OCI-LY7 (cell line): ENCODE measurements at regions not wholly inside any gene's neighbourhood (a gene's known extent, or its start where the extent isn't known, plus 50 kb on each side); places are given as distances from the start of the nearest gene placed in this dataset.
A peak's percentile ranks its signal among the peaks of the same experiment; 100 is the strongest.
"Not testable (repeated sequence)": the region's sequence is repeated elsewhere in the genome, so short reads cannot be mapped to it uniquely, and the experiment has no call there.

Experiments
- BruUV-seq: library from RNA; stranded (reverse); fragments of 400-500 nt; replicated peaks from 2 replicates; lab custom pipeline; 2021; lab: Mats Ljungman, UMichigan
- CTCF ChIA-PET: fragments of 300-600 bp; sonication (Branson Sonifier 250); formaldehyde crosslinking; loops from one replicate; lab custom pipeline; 2022; ENCODE audit warnings: antibody characterized with exemption; ENCODE audit not compliant: unreplicated experiment; lab: Charles Lee
- POLR2A ChIA-PET: fragments of 300-600 bp; sonication (Branson Sonifier 250); formaldehyde crosslinking; loops from one replicate; lab custom pipeline; 2022; ENCODE audit warnings: antibody characterized with exemption; lab: Charles Lee
- DNase-seq: peaks from one replicate; pipeline ENCODE4 v3.0.0-alpha.2; 2015; ENCODE audit warnings: low spot score
- H2AFZ ChIP-seq: fragments of 200-600 bp; sonication (generic), shearing (Covaris generic); 2 replicates; pipeline ENCODE4 v1.6.1; 2014; ENCODE audit warnings: mild to moderate bottlenecking, antibody characterized with exemption, low read length, moderate library complexity
- H3K27ac ChIP-seq: fragments of 200-600 bp; sonication (generic); 2 replicates; pipeline ENCODE4 v1.5.1; 2014; ENCODE audit warnings: mixed run types, low read depth, mild to moderate bottlenecking, moderate library complexity, low read length, inconsistent platforms; ENCODE audit not compliant: poor library complexity, severe bottlenecking
- H3K36me3 ChIP-seq: fragments of 200-600 bp; sonication (generic); 2 replicates; pipeline ENCODE4 v1.6.1; 2014; ENCODE audit warnings: mild to moderate bottlenecking, antibody characterized with exemption, low read length, moderate library complexity, mixed read lengths; ENCODE audit not compliant: insufficient read depth
- H3K4me1 ChIP-seq: fragments of 200-600 bp; sonication (generic); 2 replicates; pipeline ENCODE4 v1.5.1; 2014; ENCODE audit warnings: mild to moderate bottlenecking, low read length; ENCODE audit not compliant: insufficient read depth, poor library complexity, severe bottlenecking
- H3K4me2 ChIP-seq: fragments of 200-600 bp; sonication (generic); 2 replicates; pipeline ENCODE4 v1.6.1; 2014; ENCODE audit warnings: mild to moderate bottlenecking, low read length
- H3K4me3 ChIP-seq: fragments of 200-600 bp; sonication (generic); 2 replicates; pipeline ENCODE4 v1.5.1; 2014; ENCODE audit warnings: mild to moderate bottlenecking, low read depth, low read length; ENCODE audit not compliant: poor library complexity, severe bottlenecking
- H3K79me2 ChIP-seq: fragments of 200-600 bp; sonication (generic); 2 replicates; pipeline ENCODE4 v1.6.1; 2016; ENCODE audit warnings: low read depth, mild to moderate bottlenecking, low read length, moderate library complexity, mixed read lengths; ENCODE audit not compliant: insufficient read depth
- H3K9me2 ChIP-seq: fragments of 200-600 bp; sonication (generic); 2 replicates; pipeline ENCODE4 v1.6.1; 2016; ENCODE audit warnings: mild to moderate bottlenecking, low read length, mixed read lengths; ENCODE audit not compliant: insufficient read depth
- H3K9me3 ChIP-seq: fragments of 200-600 bp; sonication (generic); 2 replicates; pipeline ENCODE4 v1.6.1; 2014; ENCODE audit warnings: mild to moderate bottlenecking, mixed run types, low read length, mixed read lengths
- H4K20me1 ChIP-seq: fragments of 200-600 bp; sonication (generic); 2 replicates; pipeline ENCODE4 v1.6.1; 2014; ENCODE audit warnings: mild to moderate bottlenecking, antibody characterized with exemption, low read length, moderate library complexity, mixed read lengths; ENCODE audit not compliant: insufficient read depth
- EZH2phosphoT487 ChIP-seq: fragments of 200-600 bp; sonication (generic); IDR thresholded peaks from 2 replicates; pipeline ENCODE4 v1.6.1; 2018; ENCODE audit warnings: low read depth, borderline replicate concordance, mild to moderate bottlenecking, mixed run types, antibody characterized with exemption, low read length, moderate library complexity, mixed read lengths
- intact Hi-C: fragments of 100-400 bp; cut with micrococcal nuclease; formaldehyde crosslinking; loops from one replicate; pipeline ENCODE4 v1.10.0; 2022; ENCODE audit not compliant: unreplicated experiment
- TF ChIP-seq, protein P1 (sequence below): fragments of 200-600 bp; sonication (generic); conservative IDR thresholded peaks from 2 replicates; pipeline ENCODE4 v1.5.1; 2014; ENCODE audit warnings: mild to moderate bottlenecking, antibody characterized with exemption, low read length, moderate library complexity, mixed read lengths

DNA sequence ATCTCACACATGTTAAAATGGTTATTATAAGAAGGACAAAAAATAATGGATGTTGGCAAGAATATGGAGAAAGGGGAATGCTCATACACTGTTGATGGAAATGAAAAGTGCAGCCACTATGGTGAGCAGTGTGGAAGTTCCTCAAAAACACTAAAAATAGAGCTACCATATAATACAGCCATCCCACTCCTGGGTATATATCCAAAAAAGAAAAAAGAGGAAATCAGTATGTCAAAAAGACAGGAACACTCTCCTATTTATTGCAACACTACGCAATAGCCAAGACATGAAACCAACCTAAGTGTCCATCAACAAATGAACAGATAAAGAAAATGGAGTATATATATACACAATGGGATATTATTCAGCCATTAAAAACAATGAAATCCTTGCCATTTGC lies 642.6 kb downstream of the RNF144A start:
- Histone ChIP-seq H3K4me2 (no peak overlapping the region), H2AFZ (no peak overlapping the region), H3K4me1 (no peaks in the 10 kb centered on the region), H3K36me3 (no peaks in the 10 kb centered on the region), H3K4me3 (no peak overlapping the region), H3K27ac (no peak overlapping the region), H3K79me2 (no peaks in the 10 kb centered on the region), H4K20me1 (no peaks in the 10 kb centered on the region), H3K9me2 (no peaks in the 10 kb centered on the region), H3K9me3 (no peaks in the 10 kb centered on the region)
- TF ChIP-seq, protein P1, sequence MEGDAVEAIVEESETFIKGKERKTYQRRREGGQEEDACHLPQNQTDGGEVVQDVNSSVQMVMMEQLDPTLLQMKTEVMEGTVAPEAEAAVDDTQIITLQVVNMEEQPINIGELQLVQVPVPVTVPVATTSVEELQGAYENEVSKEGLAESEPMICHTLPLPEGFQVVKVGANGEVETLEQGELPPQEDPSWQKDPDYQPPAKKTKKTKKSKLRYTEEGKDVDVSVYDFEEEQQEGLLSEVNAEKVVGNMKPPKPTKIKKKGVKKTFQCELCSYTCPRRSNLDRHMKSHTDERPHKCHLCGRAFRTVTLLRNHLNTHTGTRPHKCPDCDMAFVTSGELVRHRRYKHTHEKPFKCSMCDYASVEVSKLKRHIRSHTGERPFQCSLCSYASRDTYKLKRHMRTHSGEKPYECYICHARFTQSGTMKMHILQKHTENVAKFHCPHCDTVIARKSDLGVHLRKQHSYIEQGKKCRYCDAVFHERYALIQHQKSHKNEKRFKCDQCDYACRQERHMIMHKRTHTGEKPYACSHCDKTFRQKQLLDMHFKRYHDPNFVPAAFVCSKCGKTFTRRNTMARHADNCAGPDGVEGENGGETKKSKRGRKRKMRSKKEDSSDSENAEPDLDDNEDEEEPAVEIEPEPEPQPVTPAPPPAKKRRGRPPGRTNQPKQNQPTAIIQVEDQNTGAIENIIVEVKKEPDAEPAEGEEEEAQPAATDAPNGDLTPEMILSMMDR = no peak
- TF ChIP-seq EZH2phosphoT487 = no peak
- no TSS peak for BruUV-seq
- DNase-seq = no peak
- ChIA-PET POLR2A (interaction anchor here (0.5 to 0.8 kb wide), 3 partner anchors 127 to 463 kb away, joined by 3 to 5 read pairs (median 3); no protein-coding TSS in a partner anchor), CTCF (no interaction called here)
- intact Hi-C loops = no loop called here

DNA sequence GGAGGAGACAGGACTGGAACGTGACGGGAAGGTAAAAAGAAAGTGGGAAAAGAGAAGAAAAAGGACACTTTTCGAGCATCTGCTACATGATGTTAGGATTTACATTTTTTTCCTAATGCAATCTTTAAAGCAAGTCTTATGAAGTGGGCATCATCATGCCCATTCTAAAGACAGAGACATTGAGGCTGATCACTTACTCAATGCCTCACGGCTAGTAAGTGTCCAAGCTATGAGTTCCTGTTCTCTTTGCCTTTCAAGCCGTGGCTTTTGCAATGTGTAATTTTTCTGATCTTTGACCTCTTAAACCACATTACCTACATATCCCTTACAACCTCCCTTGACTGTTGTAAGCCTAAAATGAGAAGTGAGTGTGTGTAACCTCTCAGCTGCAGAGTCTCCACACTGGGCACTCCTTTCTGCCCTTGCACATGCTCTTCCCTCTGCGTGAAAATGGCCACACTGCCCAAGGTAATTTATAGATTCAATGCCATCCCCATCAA lies 649.2 kb downstream of the RNF144A start:
- CTCF ChIA-PET = no interaction called here
- intact Hi-C loops = loop anchor here (2.0 to 5.0 kb wide), 3 partner anchors 58 to 271 kb away; no protein-coding TSS in a partner anchor

DNA sequence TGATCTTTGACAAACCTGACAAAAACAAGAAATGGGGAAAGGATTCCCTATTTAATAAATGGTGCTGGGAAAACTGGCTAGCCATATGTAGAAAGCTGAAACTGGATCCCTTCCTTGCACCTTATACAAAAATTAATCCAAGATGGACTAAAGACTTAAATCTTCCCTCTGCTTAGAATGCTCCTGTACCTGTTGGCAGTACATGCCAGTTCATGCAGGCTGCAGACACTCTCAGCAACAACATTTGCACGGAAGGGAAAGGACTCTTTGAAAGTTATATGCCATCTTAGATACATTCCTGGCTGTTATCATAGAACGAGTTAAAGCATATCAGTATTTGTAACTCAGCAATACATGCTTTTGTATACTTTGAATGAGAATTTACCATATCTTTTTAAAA lies 649.9 kb downstream of the RNF144A start:
- not testable (repeated sequence) for H3K79me2 ChIP-seq, H3K9me3 ChIP-seq, H3K36me3 ChIP-seq, H4K20me1 ChIP-seq, BruUV-seq, H3K9me2 ChIP-seq
- Histone ChIP-seq H2AFZ (peak overlapping the region; percentile 45; the same call in 1 of the 2 replicates), H3K4me1 (peaks cover 28% of the 10 kb centered on the region), H3K4me3 (peak overlapping the region; percentile 31), H3K4me2 (peak overlapping the region; percentile 56), H3K27ac (peak overlapping the region; percentile 80)
- DNase-seq = peak; percentile 21
- intact Hi-C loops = loop anchor here (1.0 to 5.0 kb wide), 9 partner anchors 28 to 1118 kb away; no protein-coding TSS in a partner anchor
- ChIA-PET POLR2A (interaction anchor here (0.6 to 2.1 kb wide), 13 partner anchors 9 to 1115 kb away, joined by 3 to 13 read pairs (median 4); partner anchors contain the start of gene ID2), CTCF (interaction anchor here (0.8 to 1.5 kb wide), 6 partner anchors 21 to 139 kb away, joined by 3 to 12 read pairs (median 4); no protein-coding TSS in a partner anchor)

More for the DNA sequence above, 649.2 kb downstream of the RNF144A start:
- Histone ChIP-seq H3K4me2 (no peak overlapping the region), H3K27ac (no peak overlapping the region), H2AFZ (no peak overlapping the region), H3K79me2 (no peaks in the 10 kb centered on the region), H3K4me3 (no peak overlapping the region), H3K36me3 (no peaks in the 10 kb centered on the region), H3K9me3 (0 out of 2 replicates have a peak, but pooled peaks cover 5% of the 10 kb centered on the region), H3K9me2 (no peaks in the 10 kb centered on the region), H4K20me1 (no peaks in the 10 kb centered on the region), H3K4me1 (peaks cover 22% of the 10 kb centered on the region)
- DNase-seq = no peak
- TF ChIP-seq, protein P1 = no peak
- POLR2A ChIA-PET = interaction anchor here (0.7 to 2.1 kb wide), 7 partner anchors 8 to 1116 kb away, joined by 3 to 6 read pairs (median 4); partner anchors contain the start of gene ID2
- BruUV-seq = no TSS peak
